OCI-LY1 (cell line): ENCODE measurements at regions not wholly inside any gene's neighbourhood (a gene's known extent, or its start where the extent isn't known, plus 50 kb on each side); places are given as distances from the start of the nearest gene placed in this dataset.

Source experiments
- H2AFZ ChIP-seq: fragments of 200-600 bp; sonication (generic), shearing (Covaris generic); 2 replicates; pipeline ENCODE4 v1.6.0; 2014; ENCODE audit warnings: antibody characterized with exemption, mild to moderate bottlenecking, low read length
- H3F3A ChIP-seq: fragments of 200-600 bp; sonication (generic), shearing (Covaris generic); 2 replicates; pipeline ENCODE4 v1.6.0; 2014; ENCODE audit warnings: mild to moderate bottlenecking, antibody characterized with exemption, low read length, moderate library complexity; ENCODE audit not compliant: insufficient read depth
- H3K27ac ChIP-seq: fragments of 200-600 bp; sonication (generic); 2 replicates; pipeline ENCODE4 v1.5.1; 2014; ENCODE audit warnings: low read length, mixed run types, mild to moderate bottlenecking, low read depth; ENCODE audit not compliant: poor library complexity, severe bottlenecking
- H3K27me3 ChIP-seq: fragments of 200-600 bp; sonication (generic); 2 replicates; pipeline ENCODE4 v1.6.0; 2014; ENCODE audit warnings: antibody characterized with exemption, mild to moderate bottlenecking, low read length, moderate library complexity; ENCODE audit not compliant: insufficient read depth
- H3K36me3 ChIP-seq: fragments of 200-600 bp; sonication (generic); 2 replicates; pipeline ENCODE4 v1.6.1; 2014; ENCODE audit warnings: mild to moderate bottlenecking, antibody characterized with exemption, low read length, moderate library complexity, mixed read lengths; ENCODE audit not compliant: insufficient read depth
- H3K4me1 ChIP-seq: fragments of 200-600 bp; sonication (generic); 2 replicates; pipeline ENCODE4 v1.5.1; 2014; ENCODE audit warnings: mild to moderate bottlenecking, low read length, moderate library complexity; ENCODE audit not compliant: insufficient read depth, severe bottlenecking
- H3K4me2 ChIP-seq: fragments of 200-600 bp; sonication (generic), shearing (Covaris generic); 2 replicates; pipeline ENCODE4 v1.6.1; 2014; ENCODE audit warnings: low read length
- H3K4me3 ChIP-seq: fragments of 200-600 bp; sonication (generic); 2 replicates; pipeline ENCODE4 v1.5.1; 2014; ENCODE audit warnings: low read length, low read depth, mild to moderate bottlenecking, mixed read lengths; ENCODE audit not compliant: poor library complexity, severe bottlenecking
- H3K79me2 ChIP-seq: fragments of 200-600 bp; shearing (Covaris generic); 2 replicates; pipeline ENCODE4 v1.6.1; 2016; ENCODE audit warnings: mixed run types, low read length, mixed read lengths; ENCODE audit not compliant: insufficient read depth
- H3K9ac ChIP-seq: fragments of 200-600 bp; sonication (generic), shearing (Covaris generic); 2 replicates; pipeline ENCODE4 v1.6.1; 2014; ENCODE audit warnings: mild to moderate bottlenecking, low read length, mixed read lengths
- H3K9me2 ChIP-seq: fragments of 200-600 bp; sonication (generic), shearing (Covaris generic); 2 replicates; pipeline ENCODE4 v1.6.1; 2014; ENCODE audit warnings: low read depth, mild to moderate bottlenecking, low read length, mixed read lengths
- H3K9me3 ChIP-seq: fragments of 200-600 bp; shearing (Covaris generic); 2 replicates; pipeline ENCODE4 v1.6.1; 2014; ENCODE audit warnings: low read length, mixed read lengths
- H4K20me1 ChIP-seq: fragments of 200-600 bp; sonication (generic), shearing (Covaris generic); 2 replicates; pipeline ENCODE4 v1.6.0; 2016; ENCODE audit warnings: mild to moderate bottlenecking, low read length; ENCODE audit not compliant: insufficient read depth
- EZH2 ChIP-seq: fragments of 200-600 bp; sonication (generic), shearing (Covaris generic); IDR thresholded peaks from 2 replicates; pipeline ENCODE4 v1.8.0; 2017; ENCODE audit warnings: borderline replicate concordance, mixed run types, mild to moderate bottlenecking, antibody characterized with exemption, low read length, moderate library complexity, mixed read lengths
- TF ChIP-seq, protein P1 (sequence below): fragments of 200-600 bp; sonication (generic), shearing (Covaris generic); IDR thresholded peaks from 2 replicates; pipeline ENCODE4 v1.5.1; 2017; ENCODE audit warnings: mild to moderate bottlenecking, antibody characterized with exemption, low read length, moderate library complexity, mixed read lengths

DNA sequence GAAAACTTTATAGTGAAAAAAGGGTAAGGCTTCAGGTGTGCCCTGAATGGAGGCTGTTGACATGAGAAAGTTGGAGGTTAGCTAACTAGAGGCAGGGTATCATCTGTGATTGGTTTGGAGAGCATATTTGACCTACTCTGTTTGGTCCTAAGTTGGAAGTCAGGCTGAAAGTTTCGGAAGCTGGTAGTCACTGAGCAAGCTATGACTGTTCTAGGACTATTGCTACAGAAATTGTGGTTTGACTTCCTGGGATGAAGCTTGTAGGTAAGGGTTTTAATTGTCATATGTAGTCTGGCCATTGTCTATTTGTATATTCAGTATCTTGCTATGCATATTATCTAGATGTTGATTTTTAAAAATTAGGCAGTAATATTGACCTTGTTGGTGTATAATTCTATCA, 565.0 kb downstream of the TMEM135 start:
- H3K27me3 ChIP-seq = no peaks in the 10 kb centered on the region
- H3K9me2 ChIP-seq = no peaks in the 10 kb centered on the region
- no peaks in the 10 kb centered on the region for H4K20me1 ChIP-seq
- no peaks in the 10 kb centered on the region for H3K9me3 ChIP-seq
- no peak overlapping the region for H3K9ac ChIP-seq
- TF ChIP-seq EZH2 = no peak
- TF ChIP-seq, protein P1, sequence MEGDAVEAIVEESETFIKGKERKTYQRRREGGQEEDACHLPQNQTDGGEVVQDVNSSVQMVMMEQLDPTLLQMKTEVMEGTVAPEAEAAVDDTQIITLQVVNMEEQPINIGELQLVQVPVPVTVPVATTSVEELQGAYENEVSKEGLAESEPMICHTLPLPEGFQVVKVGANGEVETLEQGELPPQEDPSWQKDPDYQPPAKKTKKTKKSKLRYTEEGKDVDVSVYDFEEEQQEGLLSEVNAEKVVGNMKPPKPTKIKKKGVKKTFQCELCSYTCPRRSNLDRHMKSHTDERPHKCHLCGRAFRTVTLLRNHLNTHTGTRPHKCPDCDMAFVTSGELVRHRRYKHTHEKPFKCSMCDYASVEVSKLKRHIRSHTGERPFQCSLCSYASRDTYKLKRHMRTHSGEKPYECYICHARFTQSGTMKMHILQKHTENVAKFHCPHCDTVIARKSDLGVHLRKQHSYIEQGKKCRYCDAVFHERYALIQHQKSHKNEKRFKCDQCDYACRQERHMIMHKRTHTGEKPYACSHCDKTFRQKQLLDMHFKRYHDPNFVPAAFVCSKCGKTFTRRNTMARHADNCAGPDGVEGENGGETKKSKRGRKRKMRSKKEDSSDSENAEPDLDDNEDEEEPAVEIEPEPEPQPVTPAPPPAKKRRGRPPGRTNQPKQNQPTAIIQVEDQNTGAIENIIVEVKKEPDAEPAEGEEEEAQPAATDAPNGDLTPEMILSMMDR = no peak
- H3K4me3 ChIP-seq = no peak overlapping the region
- H3F3A ChIP-seq = no peaks in the 10 kb centered on the region
- no peaks in the 10 kb centered on the region for H3K4me1 ChIP-seq
- no peaks in the 10 kb centered on the region for H3K36me3 ChIP-seq
- H3K4me2 ChIP-seq = no peak overlapping the region
- H3K27ac ChIP-seq = no peak overlapping the region
- H2AFZ ChIP-seq = no peak overlapping the region
- H3K79me2 ChIP-seq = no peaks in the 10 kb centered on the region

DNA sequence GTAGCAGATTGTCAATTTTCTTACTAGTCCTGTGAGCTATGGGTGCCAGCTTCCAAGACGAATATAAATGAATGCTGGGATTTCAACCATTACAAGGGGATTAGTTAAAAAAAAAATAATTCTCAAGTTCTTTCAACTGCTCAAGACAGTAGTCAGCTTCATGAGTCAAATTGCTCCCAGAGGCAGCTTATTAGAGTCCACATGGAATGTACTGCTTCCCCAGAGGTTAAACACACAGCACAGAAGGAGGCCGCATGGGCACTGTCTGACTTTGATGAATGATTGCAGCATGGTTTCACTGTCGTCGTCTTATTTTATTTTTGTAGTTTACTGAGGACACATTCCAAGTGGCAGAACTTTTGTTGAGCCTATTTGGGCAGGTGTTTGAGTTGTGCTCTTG, 563.2 kb downstream of the TMEM135 start:
- Histone ChIP-seq H3K4me3 (no peak overlapping the region), H3F3A (no peaks in the 10 kb centered on the region), H3K9me3 (no peaks in the 10 kb centered on the region), H3K9me2 (no peaks in the 10 kb centered on the region), H3K4me1 (no peaks in the 10 kb centered on the region), H3K36me3 (no peaks in the 10 kb centered on the region), H2AFZ (no peak overlapping the region), H3K79me2 (no peaks in the 10 kb centered on the region), H3K27ac (no peak overlapping the region), H3K27me3 (no peaks in the 10 kb centered on the region), H3K9ac (no peak overlapping the region), H3K4me2 (no peak overlapping the region), H4K20me1 (no peaks in the 10 kb centered on the region)
- TF ChIP-seq, protein P1 = no peak
- TF ChIP-seq EZH2 = no peak

DNA sequence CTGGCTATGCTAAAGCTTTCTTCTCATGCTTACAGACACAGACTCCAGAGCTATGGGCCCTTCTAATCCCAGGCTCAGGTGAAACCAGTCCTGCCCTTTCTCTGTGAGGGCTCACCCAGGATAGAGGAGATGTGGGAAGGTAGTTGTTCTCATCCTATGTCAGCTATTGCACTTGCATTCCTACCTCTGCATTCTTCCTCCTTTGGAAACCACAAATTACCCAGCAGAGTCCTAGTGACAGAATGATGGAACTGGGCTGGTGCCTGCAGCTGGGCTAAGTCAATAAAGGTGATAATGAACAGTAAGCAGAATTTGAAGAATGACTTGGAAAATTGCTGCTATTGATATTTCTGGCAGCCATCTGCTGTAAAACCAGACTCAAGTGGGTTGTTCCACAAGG, 560.0 kb downstream of the TMEM135 start:
- Histone ChIP-seq H3K4me1 (no peaks in the 10 kb centered on the region), H3K36me3 (no peaks in the 10 kb centered on the region), H3K9me2 (no peaks in the 10 kb centered on the region), H3K9me3 (no peaks in the 10 kb centered on the region), H3K27me3 (no peaks in the 10 kb centered on the region), H4K20me1 (no peaks in the 10 kb centered on the region), H3K9ac (no peak overlapping the region), H3K79me2 (no peaks in the 10 kb centered on the region), H2AFZ (no peak overlapping the region), H3K27ac (no peak overlapping the region), H3K4me3 (no peak overlapping the region), H3K4me2 (no peak overlapping the region), H3F3A (no peaks in the 10 kb centered on the region)
- no peak for TF ChIP-seq EZH2
- TF ChIP-seq, protein P1 = no peak
